NCI-H1105 treated with DMSO at 0.1 percent for 48 hours (cell line): ENCODE measurements at regions not wholly inside any gene's neighbourhood (a gene's known extent, or its start where the extent isn't known, plus 50 kb on each side); places are given as distances from the start of the nearest gene placed in this dataset.
A peak's percentile ranks its signal among the peaks of the same experiment; 100 is the strongest.
"Not testable (repeated sequence)": the region's sequence is repeated elsewhere in the genome, so short reads cannot be mapped to it uniquely, and the experiment has no call there.

ENCODE experiments used
- DNase-seq: peaks from one replicate; lab custom pipeline; 2025; lab: John Stamatoyannopoulos, UW

DNA sequence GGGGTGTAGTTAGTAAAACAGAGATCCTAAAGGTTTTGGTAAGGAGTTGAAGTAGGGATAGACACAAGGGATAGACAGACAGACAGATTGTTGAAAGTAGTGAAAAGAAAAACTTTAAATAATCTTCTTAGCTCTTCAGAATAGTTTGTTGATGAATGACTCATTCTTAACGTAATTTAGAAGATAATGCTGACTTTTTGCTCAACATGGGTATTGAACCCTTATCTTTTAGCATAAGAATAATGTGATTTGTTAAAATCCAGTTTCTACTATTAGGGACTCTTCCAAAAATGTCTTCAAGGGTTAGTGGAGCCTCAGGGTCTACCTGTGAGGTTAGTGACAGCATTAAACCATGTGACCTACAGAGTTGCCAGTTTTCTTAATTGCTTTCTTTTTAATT is 411.2 kb downstream of the ETV1 start:
- no peak for DNase-seq

- no peak for DNase-seq
These were observed 408.4 kb downstream of the ETV1 start for GRCh38 chr7:13581097-13581496.

GRCh38 chr7:13593854-13594253 is 395.6 kb downstream of the ETV1 start:
- no peak for DNase-seq

DNA sequence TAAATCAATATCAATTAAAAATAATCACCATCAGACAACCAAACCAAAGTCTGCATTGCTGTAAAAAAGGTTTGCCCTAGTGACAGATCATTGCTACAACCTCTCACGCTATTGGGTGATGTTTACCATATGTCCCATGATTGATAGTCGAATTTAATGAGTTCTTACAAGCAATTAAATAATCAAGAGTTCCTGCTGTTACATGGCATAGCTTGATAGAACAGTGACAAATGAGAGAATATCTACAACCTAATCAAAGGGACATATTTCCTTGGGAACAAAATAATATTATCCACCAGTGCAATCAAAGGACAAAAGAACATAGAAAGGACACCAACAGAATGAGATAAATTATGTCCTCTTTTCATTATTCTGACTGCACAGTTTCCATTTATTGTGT is 387.4 kb downstream of the ETV1 start:
- DNase-seq, result no peak

GRCh38 chr7:13603016-13603415 is 386.4 kb downstream of the ETV1 start:
- no peak for DNase-seq

GRCh38 chr7:13603661-13604060 is 385.8 kb downstream of the ETV1 start:
- DNase-seq, result no peak

GRCh38 chr7:13604178-13604577 is 385.3 kb downstream of the ETV1 start:
- DNase-seq, result no peak

DNA sequence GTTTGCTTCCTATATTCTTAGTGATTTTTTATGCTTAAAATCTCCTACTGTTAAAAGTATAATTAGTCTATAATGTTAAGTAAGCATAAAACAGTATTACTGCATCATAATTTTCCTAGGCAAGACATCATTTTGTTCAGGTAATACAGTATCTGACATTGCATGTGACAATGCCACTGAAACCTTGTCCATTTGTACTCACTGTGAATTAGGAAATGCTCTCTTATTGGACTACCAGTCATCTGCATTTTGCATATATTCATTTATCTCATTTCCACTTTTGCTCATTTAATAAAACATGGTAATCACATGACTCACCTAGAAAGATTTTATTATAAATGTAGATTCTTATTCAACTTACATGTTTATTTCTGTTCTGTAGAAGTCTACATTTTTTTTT is 379.1 kb downstream of the ETV1 start:
- no peak for DNase-seq

DNA sequence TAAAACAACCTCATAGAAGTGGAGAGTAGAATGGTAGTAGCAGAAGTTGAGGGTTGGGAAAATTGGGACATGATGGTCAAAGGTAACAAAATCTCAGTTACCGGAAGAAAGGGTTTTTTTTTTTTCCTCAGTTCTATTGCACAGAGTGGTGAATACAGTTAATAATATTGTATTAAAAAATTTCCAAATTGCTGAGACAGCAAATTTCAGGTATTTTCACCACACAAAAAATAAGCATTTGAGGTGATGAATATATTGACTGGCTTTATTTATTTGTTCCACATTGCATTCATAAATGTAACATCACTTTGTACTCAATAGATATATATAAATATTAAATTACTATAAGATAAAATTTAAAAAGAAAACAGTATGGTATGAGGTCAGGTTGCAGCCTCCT is 373.8 kb downstream of the ETV1 start:
- no peak for DNase-seq

DNA sequence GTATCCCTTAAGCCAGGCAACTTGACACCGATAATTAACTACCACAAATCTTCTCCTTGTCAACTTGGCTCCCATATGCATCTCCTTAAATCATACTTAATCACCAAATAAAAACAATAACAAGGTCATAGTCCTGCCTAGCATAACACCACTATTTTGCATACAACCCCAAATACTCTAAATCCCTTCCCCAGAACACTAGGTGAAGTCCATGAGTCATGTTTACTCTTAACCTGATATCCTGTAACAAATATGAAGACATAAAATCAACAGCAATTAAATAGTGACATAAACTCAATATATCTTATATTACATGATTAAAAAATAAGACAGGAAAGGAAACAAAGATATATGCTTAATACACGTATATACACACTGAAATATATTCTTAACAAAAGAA is 362.0 kb downstream of the ETV1 start:
- no peak for DNase-seq

DNA sequence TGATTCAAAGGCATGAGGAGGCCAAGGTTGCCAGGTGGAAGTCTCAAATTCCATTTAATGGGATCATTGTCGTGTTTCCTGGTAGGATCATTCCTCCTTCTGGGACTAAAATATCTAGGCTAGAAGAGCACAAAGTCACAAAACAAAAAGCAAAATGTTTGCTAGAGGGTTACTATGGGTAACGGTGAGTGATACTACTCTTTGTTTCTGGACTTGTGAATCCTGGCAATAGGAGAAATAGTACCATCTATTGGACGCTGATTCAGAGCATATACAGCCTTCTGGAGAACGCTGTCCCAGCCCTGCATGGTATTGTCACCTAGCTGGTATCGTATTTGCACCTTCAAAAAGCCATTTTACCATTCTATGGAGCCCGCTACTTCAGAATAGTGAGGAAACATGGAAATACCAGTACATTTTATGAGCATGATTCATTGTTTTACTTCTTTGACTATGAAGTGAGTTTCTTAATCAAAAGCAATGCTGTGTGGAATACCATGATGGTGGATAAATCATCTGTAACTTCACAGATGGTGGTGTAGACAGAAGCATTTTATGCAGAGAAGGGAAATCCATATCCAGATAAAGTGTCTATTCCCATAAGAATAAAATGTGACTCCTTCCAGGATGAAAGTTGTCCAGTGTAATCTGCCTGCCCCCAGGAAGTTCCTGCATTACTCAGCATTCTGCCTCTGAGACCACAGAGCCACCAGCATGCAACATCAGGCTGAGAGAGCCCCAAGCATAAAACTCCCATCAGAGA is 361.0 kb downstream of the ETV1 start:
- no peak for DNase-seq

GRCh38 chr7:13631207-13632049 is 358.0 kb downstream of the ETV1 start:
- not testable (repeated sequence) for DNase-seq

- DNase-seq, result no peak
These were observed 355.6 kb downstream of the ETV1 start for GRCh38 chr7:13633857-13634256.

DNA sequence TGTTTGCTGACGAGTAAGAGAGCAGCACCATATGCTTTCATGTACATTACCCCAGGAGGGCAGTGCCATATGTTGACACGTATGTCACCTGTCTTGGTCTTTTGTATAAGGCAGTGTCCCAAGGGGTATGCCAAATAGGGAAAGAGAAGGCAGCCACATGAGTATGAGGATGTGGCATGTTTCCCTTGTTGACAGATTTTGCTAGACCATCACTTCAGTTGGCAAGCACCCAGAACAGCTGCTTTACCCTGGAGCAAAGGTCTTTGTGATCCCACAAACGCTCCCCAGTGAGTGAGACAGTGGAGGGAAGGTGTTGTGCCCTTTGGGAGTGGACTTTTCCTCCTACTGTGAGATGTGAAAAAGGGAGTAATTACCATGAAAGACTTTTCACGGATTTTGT is 350.1 kb downstream of the ETV1 start:
- DNase-seq, result peak; percentile 25

DNA sequence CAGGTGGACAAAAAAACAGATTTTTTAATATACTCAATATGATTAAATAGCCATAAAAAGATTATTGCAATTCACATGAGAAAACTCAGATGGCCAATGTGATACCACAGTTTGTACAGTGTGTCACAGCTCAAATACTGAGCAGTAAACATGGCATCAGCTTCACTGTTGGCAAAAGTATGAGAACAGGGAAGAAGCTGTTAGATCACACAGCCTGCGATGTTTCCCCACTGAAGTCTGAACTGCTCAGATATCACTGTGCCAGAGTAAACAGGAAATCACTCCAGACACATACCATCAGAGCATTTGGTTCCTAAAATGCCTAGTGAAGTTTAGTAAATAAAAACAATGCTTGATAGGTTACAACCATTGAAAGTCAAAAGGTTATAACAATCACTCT is 347.8 kb downstream of the ETV1 start:
- no peak for DNase-seq

GRCh38 chr7:13651167-13651566 is 338.3 kb downstream of the ETV1 start:
- no peak for DNase-seq

GRCh38 chr7:13656330-13656729 is 333.1 kb downstream of the ETV1 start:
- no peak for DNase-seq

- no peak for DNase-seq
These were observed 316.2 kb downstream of the ETV1 start for GRCh38 chr7:13673290-13673689.

- no peak for DNase-seq
These were observed 306.8 kb downstream of the ETV1 start for GRCh38 chr7:13682626-13683025.

DNA sequence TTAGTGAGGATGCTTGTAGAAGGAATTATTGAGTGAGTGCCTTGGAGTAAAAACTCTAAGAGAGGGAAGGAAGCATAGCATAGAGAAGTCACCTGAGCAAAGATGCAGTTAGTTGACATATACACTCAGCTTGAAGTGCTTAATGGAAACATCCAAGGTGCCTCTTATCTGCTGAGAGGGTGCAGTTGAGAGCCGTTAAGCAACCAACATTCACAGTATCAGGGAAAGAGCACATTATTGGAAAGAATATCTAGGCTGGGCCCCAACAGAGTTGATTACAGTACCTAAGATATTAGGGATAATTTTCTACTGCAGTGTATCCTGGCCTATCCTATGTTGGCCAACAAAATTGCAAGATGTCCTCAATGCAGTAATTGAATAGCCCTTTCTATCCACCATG is 302.0 kb downstream of the ETV1 start:
- peak; percentile 30 for DNase-seq

GRCh38 chr7:13692548-13692947 is 296.9 kb downstream of the ETV1 start:
- no peak for DNase-seq

DNA sequence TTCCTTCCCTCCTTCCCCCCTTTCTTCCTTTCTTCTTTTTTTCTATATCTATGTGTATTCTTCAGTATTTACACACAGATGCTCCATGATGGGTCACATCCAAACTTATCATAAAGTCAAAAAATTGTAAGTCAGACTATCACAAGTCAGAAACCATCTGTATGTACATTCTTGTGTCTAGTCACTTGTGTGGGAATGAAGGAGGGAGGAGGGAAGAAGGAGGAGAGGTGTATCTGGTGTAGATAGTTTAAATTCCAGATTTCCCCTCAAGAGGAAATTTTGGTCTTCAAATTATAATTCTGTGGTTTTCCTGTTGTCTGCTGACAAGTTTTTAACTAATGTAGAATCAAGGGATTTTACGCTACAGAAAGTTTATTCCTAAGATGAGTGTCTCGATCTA is 287.2 kb downstream of the ETV1 start:
- DNase-seq, result no peak

GRCh38 chr7:13708670-13709069 is 280.8 kb downstream of the ETV1 start:
- DNase-seq, result no peak

DNA sequence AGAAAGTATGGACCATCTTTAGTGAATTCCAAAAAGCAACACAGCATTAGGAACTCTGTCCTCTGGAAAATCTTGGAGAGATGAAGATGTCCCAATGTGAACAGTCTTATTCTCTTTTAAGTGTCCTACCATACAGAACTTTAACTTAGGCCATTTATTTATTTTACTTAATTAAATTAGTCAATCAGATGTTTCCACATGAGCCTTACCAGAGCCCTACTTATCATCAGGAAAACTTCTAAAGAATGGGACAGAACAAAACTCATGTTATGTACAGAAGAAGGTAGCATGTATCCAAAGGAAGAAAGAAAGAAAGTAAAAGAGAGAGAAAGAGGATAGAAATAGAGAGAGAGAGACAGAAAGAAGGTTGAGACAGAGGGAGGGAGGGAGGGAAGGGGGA is 276.4 kb downstream of the ETV1 start:
- DNase-seq, result no peak
